ENCODE measurements at regions not wholly inside any gene's neighbourhood (a gene's known extent, or its start where the extent isn't known, plus 50 kb on each side); places are given as distances from the start of the nearest gene placed in this dataset.

DNA sequence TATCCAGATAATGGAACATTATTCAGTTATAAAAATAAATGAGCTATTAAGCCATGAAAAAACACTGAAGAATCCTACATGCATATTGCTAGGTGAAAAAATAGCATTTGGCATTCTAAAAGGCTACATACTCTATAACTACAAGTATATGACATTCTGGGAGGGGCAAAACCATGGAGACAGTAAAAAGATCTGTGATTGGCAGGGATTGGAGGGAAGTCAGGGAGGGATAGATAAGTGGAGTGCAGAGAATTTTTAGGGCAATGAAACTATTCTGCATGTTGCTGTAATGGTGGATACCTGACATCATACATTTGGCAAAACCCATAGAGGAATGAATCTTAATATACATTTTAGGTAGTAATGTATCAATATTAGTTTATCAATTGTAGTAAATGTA is 63.1 kb upstream of the SLC38A2 start:
- Mint-ChIP-seq H3K36me3 (no peaks in the 10 kb centered on the region), H3K27me3 (no peaks in the 10 kb centered on the region), H3K27ac (no peak overlapping the region), H3K4me1 (peaks cover 2 to 5% (median 4%) of the 10 kb centered on the region in 3 donors), H3K9me3 (no peaks in the 10 kb centered on the region), H3K4me3 (no peak overlapping the region)
- Histone ChIP-seq H3K36me3 (ENCODE audit: control insufficient read depth in 2 of 2, extremely low read depth in 1 of 2, insufficient read depth in 1 of 2, low read length in 1 of 2) (no peaks in the 10 kb centered on the region), H3K27me3 (replicated peaks in 1 of 2; ENCODE audit: control insufficient read depth in 2 of 2, extremely low read depth in 1 of 2, insufficient read depth in 2 of 2, low read length in 1 of 2) (no peaks in the 10 kb centered on the region), H3K27ac (ENCODE audit: low read length) (no peak overlapping the region), H3K4me3 (ENCODE audit: control insufficient read depth in 1 of 2, extremely low read depth in 1 of 2, low read length in 1 of 2) (no peak overlapping the region), H3K9me3 (no peaks in the 10 kb centered on the region), H3K4me1 (ENCODE audit: control insufficient read depth in 1 of 2, extremely low read depth in 1 of 2, insufficient read depth in 2 of 2, low read length in 2 of 2) (no peaks in the 10 kb centered on the region)
- ATAC-seq (replicated peaks in 1 of 4) = no peak
- POLR2A ChIA-PET = interaction anchor here in 1 of 2 donors (0.6 kb wide), 2 partner anchors 23 to 59 kb away, joined by 3 to 4 read pairs; no protein-coding TSS in a partner anchor
- no peak for DNase-seq
- CTCF ChIA-PET = no interaction called here

DNA sequence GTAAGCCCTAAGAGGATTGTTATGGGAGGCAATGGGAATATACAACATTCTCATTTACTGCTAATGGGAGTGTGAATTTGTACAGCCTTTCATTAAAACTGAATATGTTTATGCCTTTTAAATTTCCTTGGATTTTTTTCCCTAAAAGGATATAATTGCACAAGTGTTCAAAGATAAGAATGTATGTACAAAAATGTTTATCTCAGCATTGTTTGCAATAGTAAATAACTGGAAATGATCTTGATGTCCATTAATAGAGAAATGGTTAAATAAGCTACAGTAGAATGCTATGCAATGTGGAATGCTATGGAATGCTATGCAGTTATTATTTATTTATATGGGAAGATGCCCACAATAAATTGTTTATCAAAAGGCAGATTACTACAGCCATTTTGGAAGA is 62.5 kb upstream of the SLC38A2 start:
- POLR2A ChIA-PET = interaction anchor here in 1 of 2 donors (0.6 kb wide), 1 partner anchor 22 kb away, joined by 3 read pairs; no protein-coding TSS in a partner anchor
- Histone ChIP-seq H3K9me3 (no peaks in the 10 kb centered on the region), H3K36me3 (ENCODE audit: control insufficient read depth in 2 of 2, extremely low read depth in 1 of 2, insufficient read depth in 1 of 2, low read length in 1 of 2) (no peaks in the 10 kb centered on the region), H3K27me3 (replicated peaks in 1 of 2; ENCODE audit: control insufficient read depth in 2 of 2, extremely low read depth in 1 of 2, insufficient read depth in 2 of 2, low read length in 1 of 2) (no peaks in the 10 kb centered on the region), H3K4me1 (ENCODE audit: control insufficient read depth in 1 of 2, extremely low read depth in 1 of 2, insufficient read depth in 2 of 2, low read length in 2 of 2) (peaks cover 0 to 3% of the 10 kb centered on the region in 2 experiments), H3K27ac (ENCODE audit: low read length) (no peak overlapping the region), H3K4me3 (ENCODE audit: control insufficient read depth in 1 of 2, extremely low read depth in 1 of 2, low read length in 1 of 2) (no peak overlapping the region)
- CTCF ChIA-PET = no interaction called here
- Mint-ChIP-seq H3K9me3 (no peaks in the 10 kb centered on the region), H3K4me1 (peaks cover 7 to 10% (median 9%) of the 10 kb centered on the region in 3 donors), H3K36me3 (no peaks in the 10 kb centered on the region), H3K4me3 (no peak overlapping the region), H3K27me3 (no peaks in the 10 kb centered on the region), H3K27ac (no peak overlapping the region)
- DNase-seq = no peak
- no peak for ATAC-seq (replicated peaks in 1 of 4)

GRCh38 chr12:46433829-46434228 is 61.3 kb upstream of the SLC38A2 start:
- peaks cover 0 to 3% of the 10 kb centered on the region in 2 experiments for H3K4me1 ChIP-seq (ENCODE audit: control insufficient read depth in 1 of 2, extremely low read depth in 1 of 2, insufficient read depth in 2 of 2, low read length in 2 of 2)
- H3K4me3 ChIP-seq (ENCODE audit: control insufficient read depth in 1 of 2, extremely low read depth in 1 of 2, low read length in 1 of 2) = no peak overlapping the region
- no peaks in the 10 kb centered on the region for H3K9me3 Mint-ChIP-seq
- H3K9me3 ChIP-seq = no peaks in the 10 kb centered on the region
- H3K4me1 Mint-ChIP-seq = peaks cover 7 to 18% (median 17%) of the 10 kb centered on the region in 3 donors
- no peaks in the 10 kb centered on the region for H3K27me3 Mint-ChIP-seq
- ChIA-PET CTCF (interaction anchor here in 1 of 2 donors (0.5 kb wide), 1 partner anchor 284 kb away, joined by 3 read pairs; no protein-coding TSS in a partner anchor), POLR2A (no interaction called here)
- no peak for ATAC-seq (replicated peaks in 1 of 4)
- no peak for DNase-seq
- H3K27me3 ChIP-seq (replicated peaks in 1 of 2; ENCODE audit: control insufficient read depth in 2 of 2, extremely low read depth in 1 of 2, insufficient read depth in 2 of 2, low read length in 1 of 2) = no peaks in the 10 kb centered on the region
- H3K36me3 ChIP-seq (ENCODE audit: control insufficient read depth in 2 of 2, extremely low read depth in 1 of 2, insufficient read depth in 1 of 2, low read length in 1 of 2) = no peaks in the 10 kb centered on the region
- H3K4me3 Mint-ChIP-seq = no peak overlapping the region
- H3K36me3 Mint-ChIP-seq = no peaks in the 10 kb centered on the region
- no peak overlapping the region for H3K27ac Mint-ChIP-seq
- no peak overlapping the region for H3K27ac ChIP-seq (ENCODE audit: low read length)
- 88% methylated on average over 3 of the region's 3 CpGs for WGBS (ENCODE audit: insufficient coverage)

DNA sequence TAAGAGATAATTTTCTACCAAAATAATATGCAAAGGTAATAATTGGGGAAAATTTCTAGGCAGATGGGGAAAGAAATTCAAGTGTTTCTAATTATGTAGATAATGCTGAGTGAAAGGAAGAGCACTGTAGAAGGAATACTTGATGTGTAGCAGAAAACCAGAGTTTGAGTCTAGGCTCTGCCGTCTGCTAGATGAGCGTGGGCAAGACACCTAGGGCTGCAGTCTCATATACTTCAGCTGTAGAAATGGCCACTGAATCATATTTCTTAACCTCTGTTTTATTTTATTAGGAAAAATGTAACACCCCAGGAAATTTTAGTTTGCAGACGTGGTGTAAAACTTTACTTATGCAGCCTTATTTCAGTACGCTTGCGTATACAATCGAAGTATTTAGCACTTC is 59.8 kb upstream of the SLC38A2 start:
- Histone ChIP-seq H3K9me3 (no peaks in the 10 kb centered on the region), H3K4me1 (ENCODE audit: control insufficient read depth in 1 of 2, extremely low read depth in 1 of 2, insufficient read depth in 2 of 2, low read length in 2 of 2) (peaks cover 0 to 3% of the 10 kb centered on the region in 2 experiments), H3K4me3 (ENCODE audit: control insufficient read depth in 1 of 2, extremely low read depth in 1 of 2, low read length in 1 of 2) (no peak overlapping the region), H3K36me3 (ENCODE audit: control insufficient read depth in 2 of 2, extremely low read depth in 1 of 2, insufficient read depth in 1 of 2, low read length in 1 of 2) (no peaks in the 10 kb centered on the region), H3K27me3 (replicated peaks in 1 of 2; ENCODE audit: control insufficient read depth in 2 of 2, extremely low read depth in 1 of 2, insufficient read depth in 2 of 2, low read length in 1 of 2) (no peaks in the 10 kb centered on the region), H3K27ac (ENCODE audit: low read length) (no peak overlapping the region)
- peaks cover 3% of the 10 kb centered on the region for H3K36me3 Mint-ChIP-seq
- no peak overlapping the region for H3K27ac Mint-ChIP-seq
- H3K27me3 Mint-ChIP-seq = no peaks in the 10 kb centered on the region
- peaks cover 7 to 18% (median 17%) of the 10 kb centered on the region in 3 donors for H3K4me1 Mint-ChIP-seq
- no peak overlapping the region for H3K4me3 Mint-ChIP-seq
- no CpG with 5 or more reads among the region's 6 CpGs for WGBS (ENCODE audit: insufficient coverage)
- ChIA-PET CTCF (no interaction called here), POLR2A (interaction anchor here in 1 of 2 donors (0.6 kb wide), 1 partner anchor 98 kb away, joined by 3 read pairs; no protein-coding TSS in a partner anchor)
- DNase-seq (no peak), ATAC-seq (replicated peaks in 1 of 4) (no peak)
- no peaks in the 10 kb centered on the region for H3K9me3 Mint-ChIP-seq

- H3K4me1 ChIP-seq (ENCODE audit: control insufficient read depth in 1 of 2, extremely low read depth in 1 of 2, insufficient read depth in 2 of 2, low read length in 2 of 2) = peaks cover 0 to 3% of the 10 kb centered on the region in 2 experiments
- WGBS (ENCODE audit: insufficient coverage) = no CpG with 5 or more reads among the region's 2 CpGs
- POLR2A ChIA-PET = interaction anchor here in 1 of 2 donors (0.7 kb wide), 1 partner anchor 496 kb away, joined by 7 read pairs; no protein-coding TSS in a partner anchor
- Mint-ChIP-seq H3K4me1 (peaks cover 7 to 18% (median 17%) of the 10 kb centered on the region in 3 donors), H3K4me3 (peak overlapping the region in 2 of 3 donors; percentile 34 to 36), H3K36me3 (peaks cover 9% of the 10 kb centered on the region), H3K27me3 (no peaks in the 10 kb centered on the region), H3K9me3 (peaks cover 0 to 3% (median 0%) of the 10 kb centered on the region in 3 donors), H3K27ac (peak overlapping the region; percentile 72 to 85)
- H3K27me3 ChIP-seq (replicated peaks in 1 of 2; ENCODE audit: control insufficient read depth in 2 of 2, extremely low read depth in 1 of 2, insufficient read depth in 2 of 2, low read length in 1 of 2) = no peaks in the 10 kb centered on the region
- H3K9me3 ChIP-seq = no peaks in the 10 kb centered on the region
- H3K27ac ChIP-seq (ENCODE audit: low read length) = no peak overlapping the region
- peak; percentile 75 to 99 (median 86) for ATAC-seq (replicated peaks in 1 of 4)
- no peaks in the 10 kb centered on the region for H3K36me3 ChIP-seq (ENCODE audit: control insufficient read depth in 2 of 2, extremely low read depth in 1 of 2, insufficient read depth in 1 of 2, low read length in 1 of 2)
- CTCF ChIA-PET = interaction anchor here (0.6 to 0.7 kb wide), 2 partner anchors 23 to 780 kb away, joined by 3 to 6 read pairs; no protein-coding TSS in a partner anchor
- DNase-seq = peak in 1 of 35 experiments; percentile 27
- H3K4me3 ChIP-seq (ENCODE audit: control insufficient read depth in 1 of 2, extremely low read depth in 1 of 2, low read length in 1 of 2) = no peak overlapping the region
These were observed 57.9 kb upstream of the SLC38A2 start for GRCh38 chr12:46430340-46430948.
